ENCODE measurements at regions not wholly inside any gene's neighbourhood (a gene's known extent, or its start where the extent isn't known, plus 50 kb on each side); places are given as distances from the start of the nearest gene placed in this dataset.
A peak's percentile ranks its signal among the peaks of the same experiment; 100 is the strongest.

- no peak for DNase-seq (ENCODE audit: low spot score)
Measured at GRCh38 chr2:121075641-121076497, 209.1 kb downstream of the TFCP2L1 start.

GRCh38 chr2:121076498-121076820, 208.5 kb downstream of the TFCP2L1 start:
- DNase-seq (ENCODE audit: low spot score) = no peak

GRCh38 chr2:121076885-121077549, 208.0 kb downstream of the TFCP2L1 start:
- DNase-seq (ENCODE audit: low spot score) = peak; percentile 49

GRCh38 chr2:121078899-121079298, 206.1 kb downstream of the TFCP2L1 start:
- no peak for DNase-seq (ENCODE audit: low spot score)

GRCh38 chr2:121080013-121080772, 204.8 kb downstream of the TFCP2L1 start:
- DNase-seq (ENCODE audit: low spot score) = peak; percentile 39

GRCh38 chr2:121081701-121082100, 203.3 kb downstream of the TFCP2L1 start:
- DNase-seq (ENCODE audit: low spot score) = no peak

- no peak for DNase-seq (ENCODE audit: low spot score)
Measured at GRCh38 chr2:121082191-121082590, 202.8 kb downstream of the TFCP2L1 start.

GRCh38 chr2:121084130-121084680, 200.8 kb downstream of the TFCP2L1 start:
- no peak for DNase-seq (ENCODE audit: low spot score)

GRCh38 chr2:121085801-121086200, 199.2 kb downstream of the TFCP2L1 start:
- DNase-seq (ENCODE audit: low spot score) = no peak

GRCh38 chr2:121086450-121086849, 198.6 kb downstream of the TFCP2L1 start:
- DNase-seq (ENCODE audit: low spot score) = no peak

- DNase-seq (ENCODE audit: low spot score) = no peak
Measured at GRCh38 chr2:121087117-121087516, 197.9 kb downstream of the TFCP2L1 start.

GRCh38 chr2:121088251-121089165, 196.5 kb downstream of the TFCP2L1 start:
- no peak for DNase-seq (ENCODE audit: low spot score)

- DNase-seq (ENCODE audit: low spot score) = no peak
Measured at GRCh38 chr2:121089166-121089510, 195.9 kb downstream of the TFCP2L1 start.

- no peak for DNase-seq (ENCODE audit: low spot score)
Measured at GRCh38 chr2:121090088-121090715, 194.8 kb downstream of the TFCP2L1 start.

- DNase-seq (ENCODE audit: low spot score) = no peak
Measured at GRCh38 chr2:121092095-121092494, 192.9 kb downstream of the TFCP2L1 start.

- no peak for DNase-seq (ENCODE audit: low spot score)
Measured at GRCh38 chr2:121093692-121094091, 191.3 kb downstream of the TFCP2L1 start.

- DNase-seq (ENCODE audit: low spot score) = no peak
Measured at GRCh38 chr2:121094101-121094500, 190.9 kb downstream of the TFCP2L1 start.

GRCh38 chr2:121094845-121095244, 190.2 kb downstream of the TFCP2L1 start:
- DNase-seq (ENCODE audit: low spot score) = no peak

GRCh38 chr2:121095257-121096080, 189.5 kb downstream of the TFCP2L1 start:
- DNase-seq (ENCODE audit: low spot score) = peak; percentile 67

- DNase-seq (ENCODE audit: low spot score) = no peak
Measured at GRCh38 chr2:121096611-121097010, 188.4 kb downstream of the TFCP2L1 start.

Data from COLO829 (cell line).